Nephron progenitor cell (in vitro differentiated cells): ENCODE measurements at regions not wholly inside any gene's neighbourhood (a gene's known extent, or its start where the extent isn't known, plus 50 kb on each side); places are given as distances from the start of the nearest gene placed in this dataset.
"Not testable (repeated sequence)": the region's sequence is repeated elsewhere in the genome, so short reads cannot be mapped to it uniquely, and the experiment has no call there.

ENCODE experiments used
- DNase-seq: peaks from one replicate; pipeline ENCODE4 v3.0.0; 2021
- H3K27ac Mint-ChIP-seq: 2 replicates; pipeline ENCODE4 v1.8.0; 2021; ENCODE audit warnings: mild to moderate bottlenecking, moderate library complexity, mixed read lengths
- H3K27me3 Mint-ChIP-seq: 2 replicates; pipeline ENCODE4 v1.8.0; 2021; ENCODE audit warnings: mild to moderate bottlenecking, low read depth, mixed read lengths; ENCODE audit not compliant: poor library complexity
- H3K36me3 Mint-ChIP-seq: 2 replicates; pipeline ENCODE4 v1.8.0; 2021; ENCODE audit warnings: low read depth, mixed read lengths
- H3K4me1 Mint-ChIP-seq: 2 replicates; pipeline ENCODE4 v1.8.0; 2021; ENCODE audit warnings: mixed read lengths
- H3K4me3 Mint-ChIP-seq: 2 replicates; pipeline ENCODE4 v1.8.0; 2021; ENCODE audit warnings: mild to moderate bottlenecking, moderate library complexity, mixed read lengths
- H3K9me3 Mint-ChIP-seq: 2 replicates; pipeline ENCODE4 v1.8.0; 2021; ENCODE audit warnings: mild to moderate bottlenecking, moderate library complexity, mixed read lengths
- CTCF ChIP-seq: fragments of 200-600 bp; sonication (generic); IDR thresholded peaks from 2 replicates; pipeline ENCODE4 v1.5.0; 2021; ENCODE audit warnings: antibody characterized with exemption

- no peak for DNase-seq
- TF ChIP-seq CTCF = no peak
- Mint-ChIP-seq H3K36me3 (no peaks in the 10 kb centered on the region), H3K4me1 (peaks cover 43% of the 10 kb centered on the region), H3K9me3 (no peaks in the 10 kb centered on the region), H3K27me3 (peaks cover 4% of the 10 kb centered on the region), H3K27ac (no peak overlapping the region), H3K4me3 (no peak overlapping the region)
These were observed 1199.7 kb downstream of the BRD1 start for GRCh38 chr22:48627966-48628365.

GRCh38 chr22:48627203-48627602, 1200.5 kb downstream of the BRD1 start:
- TF ChIP-seq CTCF = no peak
- H3K27me3 Mint-ChIP-seq = peaks cover 4% of the 10 kb centered on the region
- no peaks in the 10 kb centered on the region for H3K9me3 Mint-ChIP-seq
- no peaks in the 10 kb centered on the region for H3K36me3 Mint-ChIP-seq
- H3K4me3 Mint-ChIP-seq = no peak overlapping the region
- H3K4me1 Mint-ChIP-seq = peaks cover 43% of the 10 kb centered on the region
- DNase-seq = no peak
- peak overlapping the region; percentile 45 for H3K27ac Mint-ChIP-seq

- Mint-ChIP-seq H3K27ac (no peak overlapping the region), H3K4me3 (no peak overlapping the region), H3K36me3 (no peaks in the 10 kb centered on the region), H3K9me3 (no peaks in the 10 kb centered on the region), H3K4me1 (peaks cover 37% of the 10 kb centered on the region), H3K27me3 (peaks cover 10% of the 10 kb centered on the region)
- no peak for TF ChIP-seq CTCF
- DNase-seq = no peak
These were observed 1203.3 kb downstream of the BRD1 start for GRCh38 chr22:48624401-48624800.

GRCh38 chr22:48622891-48623545, 1204.7 kb downstream of the BRD1 start:
- H3K9me3 Mint-ChIP-seq = no peaks in the 10 kb centered on the region
- peaks cover 10% of the 10 kb centered on the region for H3K27me3 Mint-ChIP-seq
- no peak for TF ChIP-seq CTCF
- DNase-seq = no peak
- H3K4me1 Mint-ChIP-seq = peaks cover 30% of the 10 kb centered on the region
- H3K4me3 Mint-ChIP-seq = no peak overlapping the region
- no peaks in the 10 kb centered on the region for H3K36me3 Mint-ChIP-seq
- no peak overlapping the region for H3K27ac Mint-ChIP-seq

DNA sequence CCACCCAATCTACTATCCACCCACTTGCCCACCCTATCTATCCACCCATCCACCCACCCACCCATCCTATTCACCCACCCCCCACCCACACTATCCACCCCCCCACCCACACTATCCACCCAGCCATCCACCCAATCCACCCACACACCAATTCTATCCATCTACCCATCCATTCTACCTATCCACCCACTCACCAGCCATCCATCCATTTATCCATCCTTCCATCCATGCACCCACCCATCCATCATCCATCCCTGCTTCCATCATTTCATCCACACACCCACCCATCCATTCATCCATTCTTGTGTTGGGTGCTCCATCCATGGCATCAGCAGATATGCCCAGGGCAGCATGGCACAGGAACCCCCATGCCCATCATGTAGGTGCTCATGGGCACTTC, 1206.6 kb downstream of the BRD1 start:
- no peak for TF ChIP-seq CTCF

GRCh38 chr22:48620460-48620859, 1207.2 kb downstream of the BRD1 start:
- DNase-seq, H3K4me3 Mint-ChIP-seq, H3K36me3 Mint-ChIP-seq, H3K27ac Mint-ChIP-seq, H3K9me3 Mint-ChIP-seq: not testable (repeated sequence)
- Mint-ChIP-seq H3K27me3 (peaks cover 14% of the 10 kb centered on the region), H3K4me1 (peaks cover 14% of the 10 kb centered on the region)

More for the DNA sequence above, 1206.6 kb downstream of the BRD1 start:
- DNase-seq = no peak
- Mint-ChIP-seq H3K27ac (no peak overlapping the region), H3K27me3 (peaks cover 14% of the 10 kb centered on the region), H3K4me3 (no peak overlapping the region), H3K4me1 (peaks cover 15% of the 10 kb centered on the region), H3K9me3 (no peaks in the 10 kb centered on the region), H3K36me3 (no peaks in the 10 kb centered on the region)
